ENCODE measurements at regions not wholly inside any gene's neighbourhood (a gene's known extent, or its start where the extent isn't known, plus 50 kb on each side); places are given as distances from the start of the nearest gene placed in this dataset.

DNA sequence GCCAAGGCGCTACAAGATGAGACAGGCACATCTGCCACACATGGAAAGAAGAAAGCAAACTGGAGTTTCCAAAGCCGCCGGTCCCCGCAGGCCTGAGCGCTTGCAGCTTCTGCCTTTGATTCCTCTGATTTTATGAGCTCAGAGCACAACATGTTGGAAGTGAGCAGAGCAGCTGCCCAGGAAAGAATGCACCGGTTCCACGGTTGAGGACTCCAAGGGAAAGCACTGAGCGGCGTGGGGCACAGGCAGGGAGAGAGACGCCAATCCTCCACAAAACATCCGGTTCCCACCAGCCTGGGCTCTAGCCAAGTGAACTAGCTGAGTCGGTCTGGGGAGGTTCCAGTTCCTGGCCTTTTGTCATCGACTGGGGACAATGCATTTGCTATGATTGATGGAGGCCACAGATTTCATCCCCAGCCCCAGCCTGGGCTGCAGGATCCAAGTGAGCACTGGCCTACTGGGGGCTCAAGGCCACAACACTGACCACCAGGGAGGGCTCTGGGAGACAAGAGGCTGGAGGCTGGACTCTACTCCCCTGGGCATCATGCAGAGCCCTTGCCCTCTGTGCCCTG, 253.1 kb upstream of the IRF2BP2 start (continued):
- TF ChIP-seq PAXIP1 (CRISPR knock-in tag; conservative IDR thresholded peaks at IDR 0.05) (peak; percentile 52), ZNF562 (CRISPR knock-in tag; IDR thresholded peaks at IDR 0.05; ENCODE audit: borderline replicate concordance) (no peak), HNRNPL (IDR thresholded peaks at IDR 0.05; ENCODE audit: low read depth, low read length) (peak; percentile 79), ZBTB3 (CRISPR knock-in tag; IDR thresholded peaks at IDR 0.05; ENCODE audit: borderline replicate concordance, low read depth) (no peak), POLR2G (IDR thresholded peaks at IDR 0.05; ENCODE audit: low read depth, low read length) (peak; percentile 59; the same call in 1 of the 2 replicates), SP1 (IDR thresholded peaks at IDR 0.05) (no peak), SP1 (CRISPR knock-in tag; IDR thresholded peaks at IDR 0.05) (no peak), ZNF446 (CRISPR knock-in tag; IDR thresholded peaks at IDR 0.05) (no peak), ZIK1 (CRISPR knock-in tag; IDR thresholded peaks at IDR 0.05; ENCODE audit: borderline replicate concordance, low read depth) (no peak)
- TF ChIP-seq, protein P1, sequence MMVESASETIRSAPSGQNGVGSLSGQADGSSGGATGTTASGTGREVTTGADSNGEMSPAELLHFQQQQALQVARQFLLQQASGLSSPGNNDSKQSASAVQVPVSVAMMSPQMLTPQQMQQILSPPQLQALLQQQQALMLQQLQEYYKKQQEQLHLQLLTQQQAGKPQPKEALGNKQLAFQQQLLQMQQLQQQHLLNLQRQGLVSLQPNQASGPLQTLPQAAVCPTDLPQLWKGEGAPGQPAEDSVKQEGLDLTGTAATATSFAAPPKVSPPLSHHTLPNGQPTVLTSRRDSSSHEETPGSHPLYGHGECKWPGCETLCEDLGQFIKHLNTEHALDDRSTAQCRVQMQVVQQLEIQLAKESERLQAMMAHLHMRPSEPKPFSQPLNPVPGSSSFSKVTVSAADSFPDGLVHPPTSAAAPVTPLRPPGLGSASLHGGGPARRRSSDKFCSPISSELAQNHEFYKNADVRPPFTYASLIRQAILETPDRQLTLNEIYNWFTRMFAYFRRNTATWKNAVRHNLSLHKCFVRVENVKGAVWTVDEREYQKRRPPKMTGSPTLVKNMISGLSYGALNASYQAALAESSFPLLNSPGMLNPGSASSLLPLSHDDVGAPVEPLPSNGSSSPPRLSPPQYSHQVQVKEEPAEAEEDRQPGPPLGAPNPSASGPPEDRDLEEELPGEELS (CRISPR knock-in tag; IDR thresholded peaks at IDR 0.05): peak; percentile 47
- TF ChIP-seq, protein P2, sequence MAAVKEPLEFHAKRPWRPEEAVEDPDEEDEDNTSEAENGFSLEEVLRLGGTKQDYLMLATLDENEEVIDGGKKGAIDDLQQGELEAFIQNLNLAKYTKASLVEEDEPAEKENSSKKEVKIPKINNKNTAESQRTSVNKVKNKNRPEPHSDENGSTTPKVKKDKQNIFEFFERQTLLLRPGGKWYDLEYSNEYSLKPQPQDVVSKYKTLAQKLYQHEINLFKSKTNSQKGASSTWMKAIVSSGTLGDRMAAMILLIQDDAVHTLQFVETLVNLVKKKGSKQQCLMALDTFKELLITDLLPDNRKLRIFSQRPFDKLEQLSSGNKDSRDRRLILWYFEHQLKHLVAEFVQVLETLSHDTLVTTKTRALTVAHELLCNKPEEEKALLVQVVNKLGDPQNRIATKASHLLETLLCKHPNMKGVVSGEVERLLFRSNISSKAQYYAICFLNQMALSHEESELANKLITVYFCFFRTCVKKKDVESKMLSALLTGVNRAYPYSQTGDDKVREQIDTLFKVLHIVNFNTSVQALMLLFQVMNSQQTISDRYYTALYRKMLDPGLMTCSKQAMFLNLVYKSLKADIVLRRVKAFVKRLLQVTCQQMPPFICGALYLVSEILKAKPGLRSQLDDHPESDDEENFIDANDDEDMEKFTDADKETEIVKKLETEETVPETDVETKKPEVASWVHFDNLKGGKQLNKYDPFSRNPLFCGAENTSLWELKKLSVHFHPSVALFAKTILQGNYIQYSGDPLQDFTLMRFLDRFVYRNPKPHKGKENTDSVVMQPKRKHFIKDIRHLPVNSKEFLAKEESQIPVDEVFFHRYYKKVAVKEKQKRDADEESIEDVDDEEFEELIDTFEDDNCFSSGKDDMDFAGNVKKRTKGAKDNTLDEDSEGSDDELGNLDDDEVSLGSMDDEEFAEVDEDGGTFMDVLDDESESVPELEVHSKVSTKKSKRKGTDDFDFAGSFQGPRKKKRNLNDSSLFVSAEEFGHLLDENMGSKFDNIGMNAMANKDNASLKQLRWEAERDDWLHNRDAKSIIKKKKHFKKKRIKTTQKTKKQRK (IDR thresholded peaks at IDR 0.05; ENCODE audit: low read length): no peak
- TF ChIP-seq, protein P3, sequence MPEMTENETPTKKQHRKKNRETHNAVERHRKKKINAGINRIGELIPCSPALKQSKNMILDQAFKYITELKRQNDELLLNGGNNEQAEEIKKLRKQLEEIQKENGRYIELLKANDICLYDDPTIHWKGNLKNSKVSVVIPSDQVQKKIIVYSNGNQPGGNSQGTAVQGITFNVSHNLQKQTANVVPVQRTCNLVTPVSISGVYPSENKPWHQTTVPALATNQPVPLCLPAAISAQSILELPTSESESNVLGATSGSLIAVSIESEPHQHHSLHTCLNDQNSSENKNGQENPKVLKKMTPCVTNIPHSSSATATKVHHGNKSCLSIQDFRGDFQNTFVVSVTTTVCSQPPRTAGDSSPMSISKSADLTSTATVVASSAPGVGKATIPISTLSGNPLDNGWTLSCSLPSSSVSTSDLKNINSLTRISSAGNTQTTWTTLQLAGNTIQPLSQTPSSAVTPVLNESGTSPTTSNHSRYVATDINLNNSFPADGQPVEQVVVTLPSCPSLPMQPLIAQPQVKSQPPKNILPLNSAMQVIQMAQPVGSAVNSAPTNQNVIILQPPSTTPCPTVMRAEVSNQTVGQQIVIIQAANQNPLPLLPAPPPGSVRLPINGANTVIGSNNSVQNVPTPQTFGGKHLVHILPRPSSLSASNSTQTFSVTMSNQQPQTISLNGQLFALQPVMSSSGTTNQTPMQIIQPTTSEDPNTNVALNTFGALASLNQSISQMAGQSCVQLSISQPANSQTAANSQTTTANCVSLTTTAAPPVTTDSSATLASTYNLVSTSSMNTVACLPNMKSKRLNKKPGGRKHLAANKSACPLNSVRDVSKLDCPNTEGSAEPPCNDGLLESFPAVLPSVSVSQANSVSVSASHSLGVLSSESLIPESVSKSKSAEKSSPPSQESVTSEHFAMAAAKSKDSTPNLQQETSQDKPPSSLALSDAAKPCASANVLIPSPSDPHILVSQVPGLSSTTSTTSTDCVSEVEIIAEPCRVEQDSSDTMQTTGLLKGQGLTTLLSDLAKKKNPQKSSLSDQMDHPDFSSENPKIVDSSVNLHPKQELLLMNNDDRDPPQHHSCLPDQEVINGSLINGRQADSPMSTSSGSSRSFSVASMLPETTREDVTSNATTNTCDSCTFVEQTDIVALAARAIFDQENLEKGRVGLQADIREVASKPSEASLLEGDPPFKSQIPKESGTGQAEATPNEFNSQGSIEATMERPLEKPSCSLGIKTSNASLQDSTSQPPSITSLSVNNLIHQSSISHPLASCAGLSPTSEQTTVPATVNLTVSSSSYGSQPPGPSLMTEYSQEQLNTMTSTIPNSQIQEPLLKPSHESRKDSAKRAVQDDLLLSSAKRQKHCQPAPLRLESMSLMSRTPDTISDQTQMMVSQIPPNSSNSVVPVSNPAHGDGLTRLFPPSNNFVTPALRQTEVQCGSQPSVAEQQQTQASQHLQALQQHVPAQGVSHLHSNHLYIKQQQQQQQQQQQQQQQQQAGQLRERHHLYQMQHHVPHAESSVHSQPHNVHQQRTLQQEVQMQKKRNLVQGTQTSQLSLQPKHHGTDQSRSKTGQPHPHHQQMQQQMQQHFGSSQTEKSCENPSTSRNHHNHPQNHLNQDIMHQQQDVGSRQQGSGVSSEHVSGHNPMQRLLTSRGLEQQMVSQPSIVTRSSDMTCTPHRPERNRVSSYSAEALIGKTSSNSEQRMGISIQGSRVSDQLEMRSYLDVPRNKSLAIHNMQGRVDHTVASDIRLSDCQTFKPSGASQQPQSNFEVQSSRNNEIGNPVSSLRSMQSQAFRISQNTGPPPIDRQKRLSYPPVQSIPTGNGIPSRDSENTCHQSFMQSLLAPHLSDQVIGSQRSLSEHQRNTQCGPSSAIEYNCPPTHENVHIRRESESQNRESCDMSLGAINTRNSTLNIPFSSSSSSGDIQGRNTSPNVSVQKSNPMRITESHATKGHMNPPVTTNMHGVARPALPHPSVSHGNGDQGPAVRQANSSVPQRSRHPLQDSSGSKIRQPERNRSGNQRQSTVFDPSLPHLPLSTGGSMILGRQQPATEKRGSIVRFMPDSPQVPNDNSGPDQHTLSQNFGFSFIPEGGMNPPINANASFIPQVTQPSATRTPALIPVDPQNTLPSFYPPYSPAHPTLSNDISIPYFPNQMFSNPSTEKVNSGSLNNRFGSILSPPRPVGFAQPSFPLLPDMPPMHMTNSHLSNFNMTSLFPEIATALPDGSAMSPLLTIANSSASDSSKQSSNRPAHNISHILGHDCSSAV (CRISPR knock-in tag; IDR thresholded peaks at IDR 0.05; ENCODE audit: borderline replicate concordance): no peak
